Right lobe of liver (tissue), 4 donors: ENCODE measurements at regions not wholly inside any gene's neighbourhood (a gene's known extent, or its start where the extent isn't known, plus 50 kb on each side); places are given as distances from the start of the nearest gene placed in this dataset.

Experiments used
- CTCF ChIP-seq, 4 donors: fragments of 200-600 bp in 3 of 4; fragments of 450-650 bp in 1 of 4; IDR thresholded peaks; one replicate each; pipeline versions ENCODE4 v1.5.1 to v1.8.0; 2016 to 2022; ENCODE audit warnings: antibody characterized with exemption in 4 of 4, mild to moderate bottlenecking in 2 of 4
- POLR2A ChIP-seq: fragments of 450-650 bp; IDR thresholded peaks from one replicate; pipeline ENCODE4 v1.6.1; 2017; ENCODE audit warnings: antibody characterized with exemption, mild to moderate bottlenecking
- donor health status: DM: no; HTN: no; CAD: no.
- donor health status: DM: no; HTN: no; CAD: no.
- donor health status: DM: no; HTN: yes; CAD: no.

- no peak for TF ChIP-seq CTCF (IDR thresholded peaks at IDR 0.05)
- TF ChIP-seq POLR2A, result no peak
These were observed 145.0 kb upstream of the GAP43 start for GRCh38 chr3:115478359-115478758.
